K562 (cell line): ENCODE measurements at regions not wholly inside any gene's neighbourhood (a gene's known extent, or its start where the extent isn't known, plus 50 kb on each side); places are given as distances from the start of the nearest gene placed in this dataset.

Experiments used
- TF ChIP-seq, protein P1 (sequence below), 2 experiments: fragments of 450-650 bp; formaldehyde crosslinking in 1 of 2; IDR thresholded peaks; 2 replicates each; pipeline versions ENCODE4 v1.4.0 to v1.6.1; 2014 to 2020; ENCODE audit warnings: mild to moderate bottlenecking in 2 of 2, borderline replicate concordance in 1 of 2, low read depth in 1 of 2
- TF ChIP-seq, protein P2 (sequence below), 3 experiments: IDR thresholded peaks in 2 of 3; conservative IDR thresholded peaks in 1 of 3; 2 replicates each; pipeline ENCODE4 v1.5.1; 2011 to 2012; ENCODE audit warnings: low read length in 3 of 3, mild to moderate bottlenecking in 3 of 3, control low read depth in 2 of 3, improper control_type of control experiment in 1 of 3, inconsistent platforms in 1 of 3, low read depth in 1 of 3, mixed read lengths in 1 of 3, moderate library complexity in 1 of 3; ENCODE audit not compliant: insufficient read depth in 2 of 3

DNA sequence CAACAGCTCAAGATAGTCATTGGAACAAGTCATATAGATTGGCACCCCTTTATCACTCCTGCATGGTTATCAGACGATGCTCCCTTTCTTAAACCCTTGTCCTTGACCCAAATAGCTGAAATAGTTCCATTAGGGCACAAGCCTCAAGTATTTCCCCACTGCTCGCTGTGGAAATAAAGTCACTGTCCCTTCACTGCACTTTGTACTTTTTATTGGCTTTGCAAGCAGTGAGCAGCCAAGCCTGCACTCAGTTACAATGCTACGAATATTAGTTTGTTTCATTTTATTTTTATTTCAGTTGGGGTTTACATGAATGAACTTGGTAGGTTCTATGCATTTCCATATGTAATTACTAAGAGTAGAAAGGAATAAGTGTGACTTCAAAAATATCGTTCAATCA is 1176.4 kb downstream of the BRINP3 start:
- TF ChIP-seq, protein P1, sequence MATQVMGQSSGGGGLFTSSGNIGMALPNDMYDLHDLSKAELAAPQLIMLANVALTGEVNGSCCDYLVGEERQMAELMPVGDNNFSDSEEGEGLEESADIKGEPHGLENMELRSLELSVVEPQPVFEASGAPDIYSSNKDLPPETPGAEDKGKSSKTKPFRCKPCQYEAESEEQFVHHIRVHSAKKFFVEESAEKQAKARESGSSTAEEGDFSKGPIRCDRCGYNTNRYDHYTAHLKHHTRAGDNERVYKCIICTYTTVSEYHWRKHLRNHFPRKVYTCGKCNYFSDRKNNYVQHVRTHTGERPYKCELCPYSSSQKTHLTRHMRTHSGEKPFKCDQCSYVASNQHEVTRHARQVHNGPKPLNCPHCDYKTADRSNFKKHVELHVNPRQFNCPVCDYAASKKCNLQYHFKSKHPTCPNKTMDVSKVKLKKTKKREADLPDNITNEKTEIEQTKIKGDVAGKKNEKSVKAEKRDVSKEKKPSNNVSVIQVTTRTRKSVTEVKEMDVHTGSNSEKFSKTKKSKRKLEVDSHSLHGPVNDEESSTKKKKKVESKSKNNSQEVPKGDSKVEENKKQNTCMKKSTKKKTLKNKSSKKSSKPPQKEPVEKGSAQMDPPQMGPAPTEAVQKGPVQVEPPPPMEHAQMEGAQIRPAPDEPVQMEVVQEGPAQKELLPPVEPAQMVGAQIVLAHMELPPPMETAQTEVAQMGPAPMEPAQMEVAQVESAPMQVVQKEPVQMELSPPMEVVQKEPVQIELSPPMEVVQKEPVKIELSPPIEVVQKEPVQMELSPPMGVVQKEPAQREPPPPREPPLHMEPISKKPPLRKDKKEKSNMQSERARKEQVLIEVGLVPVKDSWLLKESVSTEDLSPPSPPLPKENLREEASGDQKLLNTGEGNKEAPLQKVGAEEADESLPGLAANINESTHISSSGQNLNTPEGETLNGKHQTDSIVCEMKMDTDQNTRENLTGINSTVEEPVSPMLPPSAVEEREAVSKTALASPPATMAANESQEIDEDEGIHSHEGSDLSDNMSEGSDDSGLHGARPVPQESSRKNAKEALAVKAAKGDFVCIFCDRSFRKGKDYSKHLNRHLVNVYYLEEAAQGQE (IDR thresholded peaks at IDR 0.05; ENCODE audit: borderline replicate concordance): no peak
- TF ChIP-seq, protein P1 (CRISPR knock-in tag; IDR thresholded peaks at IDR 0.05; ENCODE audit: low read depth): no peak
- TF ChIP-seq, protein P2, sequence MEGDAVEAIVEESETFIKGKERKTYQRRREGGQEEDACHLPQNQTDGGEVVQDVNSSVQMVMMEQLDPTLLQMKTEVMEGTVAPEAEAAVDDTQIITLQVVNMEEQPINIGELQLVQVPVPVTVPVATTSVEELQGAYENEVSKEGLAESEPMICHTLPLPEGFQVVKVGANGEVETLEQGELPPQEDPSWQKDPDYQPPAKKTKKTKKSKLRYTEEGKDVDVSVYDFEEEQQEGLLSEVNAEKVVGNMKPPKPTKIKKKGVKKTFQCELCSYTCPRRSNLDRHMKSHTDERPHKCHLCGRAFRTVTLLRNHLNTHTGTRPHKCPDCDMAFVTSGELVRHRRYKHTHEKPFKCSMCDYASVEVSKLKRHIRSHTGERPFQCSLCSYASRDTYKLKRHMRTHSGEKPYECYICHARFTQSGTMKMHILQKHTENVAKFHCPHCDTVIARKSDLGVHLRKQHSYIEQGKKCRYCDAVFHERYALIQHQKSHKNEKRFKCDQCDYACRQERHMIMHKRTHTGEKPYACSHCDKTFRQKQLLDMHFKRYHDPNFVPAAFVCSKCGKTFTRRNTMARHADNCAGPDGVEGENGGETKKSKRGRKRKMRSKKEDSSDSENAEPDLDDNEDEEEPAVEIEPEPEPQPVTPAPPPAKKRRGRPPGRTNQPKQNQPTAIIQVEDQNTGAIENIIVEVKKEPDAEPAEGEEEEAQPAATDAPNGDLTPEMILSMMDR (IDR thresholded peaks at IDR 0.05 in 2 of 3, conservative IDR thresholded peaks at IDR 0.05 in 1 of 3; ENCODE audit: insufficient read depth in 2 of 3, low read depth in 1 of 3, low read length in 3 of 3): no peak
